ENCODE measurements at regions not wholly inside any gene's neighbourhood (a gene's known extent, or its start where the extent isn't known, plus 50 kb on each side); places are given as distances from the start of the nearest gene placed in this dataset.

DNA sequence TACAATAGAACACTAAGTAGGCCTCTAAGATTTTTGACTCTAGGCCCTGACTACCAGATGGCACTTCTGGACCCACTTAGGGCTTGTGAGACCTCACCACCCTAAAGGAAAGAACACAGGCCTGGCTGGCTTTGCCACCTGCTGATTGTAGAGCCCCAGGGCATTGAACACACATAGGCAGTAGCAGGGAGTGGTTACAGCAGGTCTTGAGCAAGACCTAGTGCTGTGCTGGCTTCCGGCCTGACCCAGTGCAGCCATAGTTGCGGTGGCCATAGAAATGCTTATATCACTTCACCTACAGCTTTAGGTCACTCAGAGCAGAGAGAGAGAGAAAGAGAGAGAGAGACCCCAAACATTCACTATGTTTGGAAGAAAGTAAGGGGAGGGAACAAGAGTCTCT is 223.2 kb downstream of the LRATD1 start (continued):
- TF ChIP-seq, protein P1, sequence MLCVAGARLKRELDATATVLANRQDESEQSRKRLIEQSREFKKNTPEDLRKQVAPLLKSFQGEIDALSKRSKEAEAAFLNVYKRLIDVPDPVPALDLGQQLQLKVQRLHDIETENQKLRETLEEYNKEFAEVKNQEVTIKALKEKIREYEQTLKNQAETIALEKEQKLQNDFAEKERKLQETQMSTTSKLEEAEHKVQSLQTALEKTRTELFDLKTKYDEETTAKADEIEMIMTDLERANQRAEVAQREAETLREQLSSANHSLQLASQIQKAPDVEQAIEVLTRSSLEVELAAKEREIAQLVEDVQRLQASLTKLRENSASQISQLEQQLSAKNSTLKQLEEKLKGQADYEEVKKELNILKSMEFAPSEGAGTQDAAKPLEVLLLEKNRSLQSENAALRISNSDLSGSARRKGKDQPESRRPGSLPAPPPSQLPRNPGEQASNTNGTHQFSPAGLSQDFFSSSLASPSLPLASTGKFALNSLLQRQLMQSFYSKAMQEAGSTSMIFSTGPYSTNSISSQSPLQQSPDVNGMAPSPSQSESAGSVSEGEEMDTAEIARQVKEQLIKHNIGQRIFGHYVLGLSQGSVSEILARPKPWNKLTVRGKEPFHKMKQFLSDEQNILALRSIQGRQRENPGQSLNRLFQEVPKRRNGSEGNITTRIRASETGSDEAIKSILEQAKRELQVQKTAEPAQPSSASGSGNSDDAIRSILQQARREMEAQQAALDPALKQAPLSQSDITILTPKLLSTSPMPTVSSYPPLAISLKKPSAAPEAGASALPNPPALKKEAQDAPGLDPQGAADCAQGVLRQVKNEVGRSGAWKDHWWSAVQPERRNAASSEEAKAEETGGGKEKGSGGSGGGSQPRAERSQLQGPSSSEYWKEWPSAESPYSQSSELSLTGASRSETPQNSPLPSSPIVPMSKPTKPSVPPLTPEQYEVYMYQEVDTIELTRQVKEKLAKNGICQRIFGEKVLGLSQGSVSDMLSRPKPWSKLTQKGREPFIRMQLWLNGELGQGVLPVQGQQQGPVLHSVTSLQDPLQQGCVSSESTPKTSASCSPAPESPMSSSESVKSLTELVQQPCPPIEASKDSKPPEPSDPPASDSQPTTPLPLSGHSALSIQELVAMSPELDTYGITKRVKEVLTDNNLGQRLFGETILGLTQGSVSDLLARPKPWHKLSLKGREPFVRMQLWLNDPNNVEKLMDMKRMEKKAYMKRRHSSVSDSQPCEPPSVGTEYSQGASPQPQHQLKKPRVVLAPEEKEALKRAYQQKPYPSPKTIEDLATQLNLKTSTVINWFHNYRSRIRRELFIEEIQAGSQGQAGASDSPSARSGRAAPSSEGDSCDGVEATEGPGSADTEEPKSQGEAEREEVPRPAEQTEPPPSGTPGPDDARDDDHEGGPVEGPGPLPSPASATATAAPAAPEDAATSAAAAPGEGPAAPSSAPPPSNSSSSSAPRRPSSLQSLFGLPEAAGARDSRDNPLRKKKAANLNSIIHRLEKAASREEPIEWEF (IDR thresholded peaks at IDR 0.05; ENCODE audit: insufficient replicate concordance, low read depth, low read length), result no peak
- no peak for TF ChIP-seq CHD2 (IDR thresholded peaks at IDR 0.05; ENCODE audit: borderline replicate concordance, low read depth, low read length)

DNA sequence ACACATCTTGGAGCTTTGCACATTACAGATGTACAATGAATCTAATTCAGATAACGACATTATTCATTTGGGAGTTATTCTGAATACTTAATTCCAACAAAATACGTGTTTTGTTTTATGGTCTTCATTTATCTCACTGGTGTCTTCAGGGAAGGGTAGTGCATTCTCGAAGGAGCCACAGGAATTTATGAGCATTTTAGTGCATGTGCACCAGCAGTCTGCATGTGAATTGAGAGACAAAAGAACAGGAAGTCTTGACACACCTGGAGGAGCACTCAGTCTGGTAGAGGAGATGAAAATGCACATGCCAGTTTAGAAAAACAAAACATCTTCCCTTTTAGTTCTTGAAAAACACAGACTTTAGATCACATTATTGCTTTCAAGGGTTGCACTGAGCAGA is 228.7 kb downstream of the LRATD1 start:
- POLR2A ChIA-PET, result no interaction called here
- no peak overlapping the region for H3K4me3 ChIP-seq
- H3K36me3 ChIP-seq (ENCODE audit: control insufficient read depth in 2 of 2, insufficient read depth in 2 of 2, low read length in 1 of 2), result no peaks in the 10 kb centered on the region
- intact Hi-C loops (cut with micrococcal nuclease; ENCODE audit: unreplicated experiment), result no loop called here
- TF ChIP-seq FOXK2 (IDR thresholded peaks at IDR 0.05) (no peak), RFX5 (IDR thresholded peaks at IDR 0.05; ENCODE audit: low read depth, low read length) (no peak), NFYB (IDR thresholded peaks at IDR 0.05; ENCODE audit: insufficient read depth, low read depth, low read length) (no peak)
- CTCF ChIA-PET, result no interaction called here
- H3K79me2 ChIP-seq (ENCODE audit: control insufficient read depth, insufficient read depth, low read length), result no peaks in the 10 kb centered on the region
- DNase-seq (ENCODE audit: low read depth, low spot score), result no peak
- no peak for ATAC-seq
- no TSS peak for BruUV-seq (replicated peaks)
- no peak for FAIRE-seq
- SMC1A ChIA-PET (ENCODE audit: uncharacterized antibody, unreplicated experiment), result no interaction called here
- in situ Hi-C loops (cut with MboI), result no loop called here
- H3K4me2 ChIP-seq (ENCODE audit: control insufficient read depth, insufficient read depth), result no peak overlapping the region
- no peak overlapping the region for H3K27ac ChIP-seq (ENCODE audit: control insufficient read depth, insufficient read depth)
- no peak overlapping the region for H3K9ac ChIP-seq (ENCODE audit: control insufficient read depth, insufficient read depth, low read length)
- RAD21 ChIA-PET (ENCODE audit: unreplicated experiment), result no interaction called here
- WGBS (ENCODE audit: insufficient coverage, insufficient replicate concordance, low lambda C conversion rate, missing lambda C conversion rate), result 1% methylated on average over 3 of the region's 3 CpGs
- no peaks in the 10 kb centered on the region for H4K20me1 ChIP-seq (ENCODE audit: control insufficient read depth, insufficient read depth)
- H3K4me1 ChIP-seq (ENCODE audit: control insufficient read depth, insufficient read depth, low read length), result no peaks in the 10 kb centered on the region
- H3K9me3 ChIP-seq (replicated peaks; ENCODE audit: control insufficient read depth, insufficient read depth, low read length), result peaks cover 2% of the 10 kb centered on the region; the same call in 2 of the 3 replicates
- H3K27me3 ChIP-seq (replicated peaks in 1 of 2; ENCODE audit: control insufficient read depth in 2 of 2, insufficient read depth in 2 of 2, low read length in 1 of 2), result no peaks in the 10 kb centered on the region
- no peak overlapping the region for H2AFZ ChIP-seq (ENCODE audit: control insufficient read depth, low read depth, low read length)

Data from GM12878 (cell line).